Transverse colon (tissue), 4 donors: ENCODE measurements at regions not wholly inside any gene's neighbourhood (a gene's known extent, or its start where the extent isn't known, plus 50 kb on each side); places are given as distances from the start of the nearest gene placed in this dataset.
"Not testable (repeated sequence)": the region's sequence is repeated elsewhere in the genome, so short reads cannot be mapped to it uniquely, and the experiment has no call there.

Experiments used
- DNase-seq: peaks from one replicate; pipeline ENCODE4 v3.0.0-alpha.2; 2019
- H3K27ac ChIP-seq, 4 donors: fragments of 200-600 bp; sonication (generic); 2 replicates each; pipeline ENCODE4 v1.5.1; 2016 to 2018; ENCODE audit warnings: inconsistent platforms in 4 of 4
- H3K27me3 ChIP-seq: fragments of 200-600 bp; sonication (generic); 2 replicates; pipeline ENCODE4 v1.5.1; 2017; ENCODE audit warnings: inconsistent platforms
- H3K36me3 ChIP-seq, 4 donors: fragments of 200-600 bp; sonication (generic); 2 replicates each; pipeline ENCODE4 v1.5.1; 2017 to 2019; ENCODE audit warnings: inconsistent platforms in 4 of 4
- H3K4me1 ChIP-seq, 4 donors: fragments of 200-600 bp; sonication (generic); 2 replicates each; pipeline ENCODE4 v1.5.1; 2017 to 2020; ENCODE audit warnings: inconsistent platforms in 4 of 4
- H3K4me3 ChIP-seq, 4 donors: fragments of 200-600 bp; sonication (generic); 1 replicate in 1 of 4; 2 replicates in 3 of 4; pipeline versions ENCODE4 v1.5.1 to v1.6.1; 2017 to 2019; ENCODE audit warnings: inconsistent platforms in 4 of 4
- H3K9me3 ChIP-seq, 2 donors: fragments of 200-600 bp; sonication (generic); 2 replicates each; pipeline ENCODE4 v1.5.1; 2017 to 2019; ENCODE audit warnings: inconsistent platforms in 2 of 2
- EP300 ChIP-seq: sonication (generic); formaldehyde crosslinking; IDR thresholded peaks from one replicate; pipeline ENCODE4 v1.6.1; 2017; ENCODE audit warnings: antibody characterized with exemption, low read depth
- POLR2A ChIP-seq: fragments of 450-650 bp; IDR thresholded peaks from one replicate; pipeline ENCODE4 v1.6.1; 2016; ENCODE audit warnings: antibody characterized with exemption, mild to moderate bottlenecking, moderate library complexity
- POLR2AphosphoS5 ChIP-seq, 3 donors: sonication (generic); formaldehyde crosslinking; IDR thresholded peaks; one replicate each; pipeline ENCODE4 v1.6.1; 2016; ENCODE audit warnings: antibody characterized with exemption in 3 of 3
- WGBS, 2 donors: methylation state at CpG; one replicate each; pipeline ENCODE4 v1.1.5; 2018; ENCODE audit warnings: low coverage in 1 of 2; 5-methylcytosine and 5-hydroxymethylcytosine counted together
- in situ Hi-C, 4 donors: fragments of 200-750 bp; cut with MboI; loops; one replicate each; pipeline versions ENCODE4 v1.15.0 to v1.15.1; 2017; ENCODE audit warnings: low sequenced_read_pairs in 3 of 4, low pct_ligation_motif_present in 1 of 4, low pct_unique_long_range_greater_than_20kb in 1 of 4
- intact Hi-C: fragments of 100-400 bp; cut with DNase I; formaldehyde crosslinking; loops from one replicate; pipeline ENCODE4 v1.15.1; 2023; ENCODE audit warnings: low total_unique reads
- TF ChIP-seq, protein P1 (sequence below), 5 experiments: fragments of 200-600 bp in 3 of 5; fragments of 450-650 bp in 2 of 5; sonication (generic) in 3 of 5; IDR thresholded peaks; 1 replicate in 2 of 5; 2 replicates in 3 of 5; pipeline ENCODE4 v1.5.1; 2016 to 2017; ENCODE audit warnings: antibody characterized with exemption in 5 of 5, inconsistent platforms in 3 of 5, mild to moderate bottlenecking in 2 of 5, moderate library complexity in 1 of 5

DNA sequence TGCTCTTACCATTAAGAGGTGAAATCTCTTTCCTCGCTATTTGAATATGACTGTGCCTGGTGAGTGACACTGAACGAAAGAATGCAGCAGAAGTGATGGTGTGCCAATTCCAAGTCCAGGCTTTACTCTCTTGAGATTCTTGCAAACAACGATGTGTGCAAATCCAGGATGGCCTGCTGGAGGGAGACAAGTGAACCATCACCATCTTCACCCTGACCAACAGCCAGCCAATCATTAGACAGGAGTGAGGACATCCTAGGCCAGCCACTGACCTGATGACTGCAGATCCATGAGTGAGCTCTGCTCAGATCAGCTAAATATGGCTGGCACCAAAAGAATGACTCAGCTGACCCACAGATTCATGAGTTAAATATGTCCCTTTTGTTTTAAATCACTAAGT, 878.0 kb downstream of the PDCD6IP start:
- no peak overlapping the region for H3K27ac ChIP-seq
- 73 to 100% methylated on average over 1 to 3 of the region's 3 CpGs for WGBS, 2 donors
- intact Hi-C loops (no loop called here), in situ Hi-C loops (loop anchor here in 2 of 4 donors (25.0 kb wide), 2 partner anchors 564 to 789 kb away; no protein-coding TSS in a partner anchor)
- H3K27me3 ChIP-seq: no peaks in the 10 kb centered on the region
- H3K9me3 ChIP-seq: no peaks in the 10 kb centered on the region
- TF ChIP-seq, protein P1, sequence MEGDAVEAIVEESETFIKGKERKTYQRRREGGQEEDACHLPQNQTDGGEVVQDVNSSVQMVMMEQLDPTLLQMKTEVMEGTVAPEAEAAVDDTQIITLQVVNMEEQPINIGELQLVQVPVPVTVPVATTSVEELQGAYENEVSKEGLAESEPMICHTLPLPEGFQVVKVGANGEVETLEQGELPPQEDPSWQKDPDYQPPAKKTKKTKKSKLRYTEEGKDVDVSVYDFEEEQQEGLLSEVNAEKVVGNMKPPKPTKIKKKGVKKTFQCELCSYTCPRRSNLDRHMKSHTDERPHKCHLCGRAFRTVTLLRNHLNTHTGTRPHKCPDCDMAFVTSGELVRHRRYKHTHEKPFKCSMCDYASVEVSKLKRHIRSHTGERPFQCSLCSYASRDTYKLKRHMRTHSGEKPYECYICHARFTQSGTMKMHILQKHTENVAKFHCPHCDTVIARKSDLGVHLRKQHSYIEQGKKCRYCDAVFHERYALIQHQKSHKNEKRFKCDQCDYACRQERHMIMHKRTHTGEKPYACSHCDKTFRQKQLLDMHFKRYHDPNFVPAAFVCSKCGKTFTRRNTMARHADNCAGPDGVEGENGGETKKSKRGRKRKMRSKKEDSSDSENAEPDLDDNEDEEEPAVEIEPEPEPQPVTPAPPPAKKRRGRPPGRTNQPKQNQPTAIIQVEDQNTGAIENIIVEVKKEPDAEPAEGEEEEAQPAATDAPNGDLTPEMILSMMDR (IDR thresholded peaks at IDR 0.05): no peak
- no peak overlapping the region for H3K4me3 ChIP-seq
- H3K4me1 ChIP-seq: no peaks in the 10 kb centered on the region
- no peaks in the 10 kb centered on the region for H3K36me3 ChIP-seq
- DNase-seq: no peak

DNA sequence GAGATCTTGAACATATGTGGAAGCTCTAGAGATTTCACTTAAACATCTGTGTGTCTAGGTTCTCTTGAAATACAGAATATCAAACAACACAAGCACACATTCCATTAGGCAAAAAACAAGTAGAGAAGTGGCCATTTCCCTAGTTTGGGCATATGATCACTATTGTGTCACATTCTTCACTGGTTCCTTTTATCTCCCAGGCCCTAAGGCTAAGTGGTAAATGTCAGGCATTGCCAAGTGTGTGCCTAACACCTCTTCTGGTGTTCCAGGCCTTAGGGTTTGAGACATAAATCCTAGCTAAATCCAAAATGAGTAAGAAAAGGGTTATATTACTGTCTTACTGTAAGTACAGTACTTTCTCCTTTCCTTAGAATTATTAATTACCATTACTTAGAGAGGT, 880.1 kb downstream of the PDCD6IP start:
- in situ Hi-C loops: loop anchor here in 2 of 4 donors (25.0 kb wide), 2 partner anchors 566 to 791 kb away; no protein-coding TSS in a partner anchor
- intact Hi-C loops: no loop called here

DNA sequence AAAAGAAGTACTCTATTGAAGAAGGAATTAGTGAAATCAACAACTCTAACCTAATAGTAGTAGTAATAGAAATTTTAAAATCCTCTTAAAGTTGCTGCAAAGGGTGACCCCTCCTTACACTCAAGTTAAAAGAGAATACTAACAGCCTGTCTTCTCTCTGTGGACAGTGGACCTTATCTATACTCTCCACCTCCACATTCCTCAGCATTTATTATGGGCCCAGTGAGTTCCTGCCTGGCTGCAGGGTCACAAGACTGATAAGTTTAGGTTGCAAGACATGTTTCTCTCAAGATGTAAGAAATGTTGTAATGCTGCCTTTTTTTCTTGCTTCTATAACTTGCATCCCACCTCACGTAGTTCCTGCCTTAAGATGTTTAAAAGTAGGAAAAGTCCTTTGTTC, 880.6 kb downstream of the PDCD6IP start:
- H3K27me3 ChIP-seq, H3K36me3 ChIP-seq, H3K27ac ChIP-seq, H3K4me1 ChIP-seq, H3K9me3 ChIP-seq, H3K4me3 ChIP-seq, DNase-seq, intact Hi-C loops: not testable (repeated sequence)
- 80 to 86% methylated on average over 1 of the region's 1 CpG for WGBS, 2 donors
- in situ Hi-C loops: loop anchor here in 2 of 4 donors (25.0 kb wide), 2 partner anchors 567 to 792 kb away; no protein-coding TSS in a partner anchor

More for the DNA sequence above, 880.1 kb downstream of the PDCD6IP start:
- Histone ChIP-seq H3K27me3 (no peaks in the 10 kb centered on the region), H3K4me3 (no peak overlapping the region), H3K36me3 (no peaks in the 10 kb centered on the region), H3K27ac (no peak overlapping the region), H3K4me1 (no peaks in the 10 kb centered on the region), H3K9me3 (no peaks in the 10 kb centered on the region)
- no peak for DNase-seq
- TF ChIP-seq EP300 (no peak), POLR2A (no peak), POLR2AphosphoS5 (IDR thresholded peaks at IDR 0.05) (no peak)
- TF ChIP-seq, protein P1 (IDR thresholded peaks at IDR 0.05): no peak

DNA sequence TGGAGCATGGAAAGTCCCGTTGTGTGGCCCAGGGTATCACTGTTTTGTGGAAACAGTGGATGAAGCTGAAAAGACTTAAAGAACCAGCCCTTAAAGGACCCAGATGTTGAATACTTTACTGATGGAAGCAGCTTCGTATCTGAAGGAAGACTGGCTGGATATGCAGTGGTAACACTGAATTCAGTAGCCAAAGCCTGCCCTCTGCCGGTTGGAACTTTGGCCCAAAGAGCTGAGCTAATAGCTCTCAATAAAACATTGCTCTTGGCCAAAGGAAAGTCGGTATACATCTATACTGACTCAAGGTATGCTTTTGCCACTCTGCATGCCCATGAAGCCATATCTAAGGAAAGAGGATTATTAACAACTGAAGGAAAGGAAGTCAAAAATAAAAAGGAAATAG, 885.4 kb downstream of the PDCD6IP start:
- Histone ChIP-seq H3K27me3 (no peaks in the 10 kb centered on the region), H3K9me3 (no peaks in the 10 kb centered on the region), H3K4me3 (no peak overlapping the region), H3K4me1 (no peaks in the 10 kb centered on the region), H3K27ac (no peak overlapping the region), H3K36me3 (no peaks in the 10 kb centered on the region)
- in situ Hi-C loops (loop anchor here in 3 of 4 donors (10.0 to 25.0 kb wide), 4 partner anchors 572 to 799 kb away; no protein-coding TSS in a partner anchor), intact Hi-C loops (loop anchor here (10.0 kb wide), 1 partner anchor 799 kb away; no protein-coding TSS in a partner anchor)
- peak; percentile 74 for DNase-seq
- TF ChIP-seq, protein P1 (IDR thresholded peaks at IDR 0.05): peak; percentile 44 to 67 (median 63)
- TF ChIP-seq POLR2AphosphoS5 (IDR thresholded peaks at IDR 0.05): no peak
- TF ChIP-seq EP300: no peak
- 13 to 40% methylated on average over 1 to 4 of the region's 4 CpGs for WGBS, 2 donors

DNA sequence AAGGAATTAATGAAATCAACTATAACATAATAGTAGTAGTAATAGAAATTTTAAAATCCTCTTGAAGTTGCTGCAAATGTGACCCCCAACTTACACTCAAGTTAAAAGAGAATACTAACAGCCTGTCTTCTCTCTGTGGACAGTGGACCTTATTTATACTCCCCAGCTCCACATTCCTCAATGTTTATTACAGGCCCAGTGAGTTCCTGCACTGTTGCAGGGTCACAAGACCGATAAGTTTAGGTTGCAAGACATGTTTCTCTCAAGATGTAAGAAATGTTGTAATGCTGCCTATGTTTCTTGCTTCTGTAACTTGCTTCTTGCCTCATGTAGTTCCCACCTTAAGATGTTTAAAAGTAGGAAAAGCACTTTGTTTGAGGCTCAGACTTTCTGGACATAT, 888.1 kb downstream of the PDCD6IP start:
- Histone ChIP-seq H3K9me3 (no peaks in the 10 kb centered on the region), H3K36me3 (no peaks in the 10 kb centered on the region), H3K4me3 (no peak overlapping the region), H3K27ac (no peak overlapping the region), H3K27me3 (no peaks in the 10 kb centered on the region), H3K4me1 (no peaks in the 10 kb centered on the region)
- in situ Hi-C loops: loop anchor here in 3 of 4 donors (10.0 to 25.0 kb wide), 4 partner anchors 574 to 802 kb away; no protein-coding TSS in a partner anchor
- 43 to 76% methylated on average over 1 of the region's 1 CpG for WGBS, 2 donors
- intact Hi-C loops: loop anchor here (10.0 kb wide), 1 partner anchor 802 kb away; no protein-coding TSS in a partner anchor
- no peak for DNase-seq
- TF ChIP-seq POLR2A (no peak), EP300 (no peak), POLR2AphosphoS5 (IDR thresholded peaks at IDR 0.05) (no peak)
- TF ChIP-seq, protein P1 (IDR thresholded peaks at IDR 0.05): no peak
